HG02798 (cell line): ENCODE measurements at regions not wholly inside any gene's neighbourhood (a gene's known extent, or its start where the extent isn't known, plus 50 kb on each side); places are given as distances from the start of the nearest gene placed in this dataset.
"Not testable (repeated sequence)": the region's sequence is repeated elsewhere in the genome, so short reads cannot be mapped to it uniquely, and the experiment has no call there.

ENCODE experiments used
- ATAC-seq: cut with Tn5 transposase; IDR thresholded peaks from one replicate; pipeline ENCODE4 v1.9.1; 2021; ENCODE audit warnings: mild to moderate bottlenecking; ENCODE audit not compliant: unreplicated experiment, poor library complexity

GRCh38 chr9:91512235-91512634, 88.6 kb upstream of the NFIL3 start:
- not testable (repeated sequence) for ATAC-seq

GRCh38 chr9:91503673-91504081, 80.0 kb upstream of the NFIL3 start:
- ATAC-seq, result no peak

- no peak for ATAC-seq
These were observed 79.5 kb upstream of the NFIL3 start for GRCh38 chr9:91502913-91503672.

GRCh38 chr9:91502475-91502874, 78.8 kb upstream of the NFIL3 start:
- no peak for ATAC-seq

GRCh38 chr9:91500509-91501014, 76.9 kb upstream of the NFIL3 start:
- ATAC-seq, result peak; percentile 32

- ATAC-seq, result no peak
These were observed 72.7 kb upstream of the NFIL3 start for GRCh38 chr9:91496351-91496750.

GRCh38 chr9:91495450-91495849, 71.8 kb upstream of the NFIL3 start:
- ATAC-seq, result no peak

- no peak for ATAC-seq
These were observed 71.1 kb upstream of the NFIL3 start for GRCh38 chr9:91494751-91495150.

- no peak for ATAC-seq
These were observed 68.6 kb upstream of the NFIL3 start for GRCh38 chr9:91492237-91492636.

- no peak for ATAC-seq
These were observed 68.0 kb upstream of the NFIL3 start for GRCh38 chr9:91491624-91492023.

GRCh38 chr9:91489361-91489899, 65.8 kb upstream of the NFIL3 start:
- no peak for ATAC-seq

- ATAC-seq, result no peak
These were observed 64.7 kb upstream of the NFIL3 start for GRCh38 chr9:91488341-91488740.

- ATAC-seq, result no peak
These were observed 63.3 kb upstream of the NFIL3 start for GRCh38 chr9:91486699-91487497.

GRCh38 chr9:91485006-91485405, 61.4 kb upstream of the NFIL3 start:
- no peak for ATAC-seq

GRCh38 chr9:91483835-91484234, 60.2 kb upstream of the NFIL3 start:
- ATAC-seq, result no peak

GRCh38 chr9:91483189-91483691, 59.6 kb upstream of the NFIL3 start:
- ATAC-seq, result no peak

GRCh38 chr9:91481972-91482371, 58.3 kb upstream of the NFIL3 start:
- no peak for ATAC-seq

GRCh38 chr9:91477106-91477505, 53.5 kb upstream of the NFIL3 start:
- ATAC-seq, result no peak

- ATAC-seq, result no peak
These were observed 51.0 kb upstream of the NFIL3 start for GRCh38 chr9:91474656-91475055.
